HepG2 (cell line): ENCODE measurements at regions not wholly inside any gene's neighbourhood (a gene's known extent, or its start where the extent isn't known, plus 50 kb on each side); places are given as distances from the start of the nearest gene placed in this dataset.

Experiments
- AHR ChIP-seq: IDR thresholded peaks from 2 replicates; pipeline ENCODE4 v1.6.1; 2018; ENCODE audit warnings: missing genetic modification reagents, missing compliant biosample characterization
- ATF5 ChIP-seq: sonication (generic); formaldehyde crosslinking; IDR thresholded peaks from 2 replicates; pipeline ENCODE4 v1.4.0; 2020; ENCODE audit warnings: mild to moderate bottlenecking, low read depth, missing genetic modification reagents
- CENPT ChIP-seq: sonication (generic); formaldehyde crosslinking; IDR thresholded peaks from 2 replicates; pipeline ENCODE4 v1.8.0; 2022; ENCODE audit warnings: low read depth, mild to moderate bottlenecking, moderate library complexity, missing genetic modification reagents
- FOXA1 ChIP-seq, 2 experiments: fragments of 450-650 bp in 1 of 2; sonication (generic) in 1 of 2; formaldehyde crosslinking in 1 of 2; IDR thresholded peaks; 2 replicates each; pipeline versions ENCODE4 v1.4.0 to v1.6.1; 2016 to 2020; ENCODE audit warnings: missing genetic modification reagents in 1 of 2
- FOXK1 ChIP-seq: sonication (generic); formaldehyde crosslinking; IDR thresholded peaks from 2 replicates; pipeline ENCODE4 v1.4.0; 2020; ENCODE audit warnings: low read depth, missing genetic modification reagents, borderline replicate concordance
- HOXD1 ChIP-seq: sonication (generic); formaldehyde crosslinking; IDR thresholded peaks from 2 replicates; pipeline ENCODE4 v1.5.0; 2020; ENCODE audit warnings: missing genetic modification reagents
- KDM5A ChIP-seq: fragments of 200-600 bp; sonication (generic); IDR thresholded peaks from 2 replicates; pipeline ENCODE4 v1.7.0; 2018; ENCODE audit warnings: antibody characterized with exemption, mild to moderate bottlenecking, low read length, borderline replicate concordance
- PLRG1 ChIP-seq: fragments of 450-650 bp; conservative IDR thresholded peaks from 2 replicates; pipeline ENCODE4 v1.6.1; 2016
- POGZ ChIP-seq: sonication (generic); formaldehyde crosslinking; IDR thresholded peaks from 2 replicates; pipeline ENCODE4 v1.4.0; 2020; ENCODE audit warnings: mild to moderate bottlenecking, missing genetic modification reagents
- RAD51 ChIP-seq: fragments of 450-650 bp; IDR thresholded peaks from 2 replicates; pipeline ENCODE4 v1.6.1; 2016; ENCODE audit warnings: borderline replicate concordance
- SCMH1 ChIP-seq: sonication (generic); formaldehyde crosslinking; IDR thresholded peaks from 2 replicates; pipeline ENCODE4 v1.9.0; 2021; ENCODE audit warnings: missing genetic modification reagents, mild to moderate bottlenecking, borderline replicate concordance
- SOX5 ChIP-seq: IDR thresholded peaks from 2 replicates; pipeline ENCODE4 v1.6.1; 2016; ENCODE audit warnings: borderline replicate concordance
- STAT5B ChIP-seq: sonication (generic); formaldehyde crosslinking; IDR thresholded peaks from 2 replicates; pipeline ENCODE4 v1.4.0; 2020; ENCODE audit warnings: missing genetic modification reagents
- TCF7L2 ChIP-seq: IDR thresholded peaks from 2 replicates; pipeline ENCODE4 v1.6.1; 2011; ENCODE audit warnings: mild to moderate bottlenecking, low read depth, low read length, moderate library complexity
- ZNF253 ChIP-seq: sonication (generic); formaldehyde crosslinking; IDR thresholded peaks from 2 replicates; pipeline ENCODE4 v1.8.0; 2022; ENCODE audit warnings: mild to moderate bottlenecking, missing genetic modification reagents, borderline replicate concordance
- ZNF549 ChIP-seq: sonication (generic); formaldehyde crosslinking; IDR thresholded peaks from 2 replicates; pipeline ENCODE4 v1.5.0; 2020; ENCODE audit warnings: missing genetic modification reagents
- ZNF615 ChIP-seq: sonication (generic); formaldehyde crosslinking; IDR thresholded peaks from 2 replicates; pipeline ENCODE4 v1.5.0; 2020; ENCODE audit warnings: mild to moderate bottlenecking, missing genetic modification reagents, borderline replicate concordance
- TF ChIP-seq, protein P1 (sequence below): fragments of 450-650 bp; IDR thresholded peaks from 2 replicates; pipeline ENCODE4 v1.6.1; 2016
- TF ChIP-seq, protein P2 (sequence below): sonication (generic); formaldehyde crosslinking; IDR thresholded peaks from 2 replicates; pipeline ENCODE4 v1.4.0; 2020; ENCODE audit warnings: mild to moderate bottlenecking, missing genetic modification reagents
- TF ChIP-seq, protein P3 (sequence below): IDR thresholded peaks from 2 replicates; pipeline ENCODE4 v1.6.1; 2016; ENCODE audit warnings: missing biosample characterization, missing genetic modification reagents, low read depth
- TF ChIP-seq, protein P4 (sequence below): sonication (generic); formaldehyde crosslinking; conservative IDR thresholded peaks from 2 replicates; pipeline ENCODE4 v1.8.0; 2022; ENCODE audit warnings: missing genetic modification reagents

GRCh38 chr17:72572604-72573491 lies 452.0 kb downstream of the SOX9 start (continued):
- TF ChIP-seq ZNF615 (CRISPR knock-in tag) (no peak), ZNF253 (CRISPR knock-in tag) (0 out of 2 replicates have a peak, but pooled peaks have one; percentile 75), FOXK1 (CRISPR knock-in tag) (peak; percentile 45; the same call in 1 of the 2 replicates), ZNF549 (CRISPR knock-in tag) (no peak), FOXA1 (IDR thresholded peaks at IDR 0.05) (no peak), FOXA1 (CRISPR knock-in tag; IDR thresholded peaks at IDR 0.05) (0 out of 2 replicates have a peak, but pooled peaks have one; percentile 40), KDM5A (no peak), CENPT (CRISPR knock-in tag) (no peak; the same call in 1 of the 2 replicates), RAD51 (no peak), SOX5 (CRISPR knock-in tag) (peak; percentile 64; the same call in 1 of the 2 replicates), AHR (CRISPR knock-in tag) (no peak), PLRG1 (no peak), STAT5B (CRISPR knock-in tag) (no peak), ATF5 (CRISPR knock-in tag) (no peak), SCMH1 (CRISPR knock-in tag) (no peak), POGZ (CRISPR knock-in tag) (no peak), TCF7L2 (no peak), HOXD1 (CRISPR knock-in tag) (no peak)
- TF ChIP-seq, protein P1, sequence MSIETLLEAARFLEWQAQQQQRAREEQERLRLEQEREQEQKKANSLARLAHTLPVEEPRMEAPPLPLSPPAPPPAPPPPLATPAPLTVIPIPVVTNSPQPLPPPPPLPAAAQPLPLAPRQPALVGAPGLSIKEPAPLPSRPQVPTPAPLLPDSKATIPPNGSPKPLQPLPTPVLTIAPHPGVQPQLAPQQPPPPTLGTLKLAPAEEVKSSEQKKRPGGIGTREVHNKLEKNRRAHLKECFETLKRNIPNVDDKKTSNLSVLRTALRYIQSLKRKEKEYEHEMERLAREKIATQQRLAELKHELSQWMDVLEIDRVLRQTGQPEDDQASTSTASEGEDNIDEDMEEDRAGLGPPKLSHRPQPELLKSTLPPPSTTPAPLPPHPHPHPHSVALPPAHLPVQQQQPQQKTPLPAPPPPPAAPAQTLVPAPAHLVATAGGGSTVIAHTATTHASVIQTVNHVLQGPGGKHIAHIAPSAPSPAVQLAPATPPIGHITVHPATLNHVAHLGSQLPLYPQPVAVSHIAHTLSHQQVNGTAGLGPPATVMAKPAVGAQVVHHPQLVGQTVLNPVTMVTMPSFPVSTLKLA: 0 out of 2 replicates have a peak, but pooled peaks have one; percentile 37
- TF ChIP-seq, protein P2, sequence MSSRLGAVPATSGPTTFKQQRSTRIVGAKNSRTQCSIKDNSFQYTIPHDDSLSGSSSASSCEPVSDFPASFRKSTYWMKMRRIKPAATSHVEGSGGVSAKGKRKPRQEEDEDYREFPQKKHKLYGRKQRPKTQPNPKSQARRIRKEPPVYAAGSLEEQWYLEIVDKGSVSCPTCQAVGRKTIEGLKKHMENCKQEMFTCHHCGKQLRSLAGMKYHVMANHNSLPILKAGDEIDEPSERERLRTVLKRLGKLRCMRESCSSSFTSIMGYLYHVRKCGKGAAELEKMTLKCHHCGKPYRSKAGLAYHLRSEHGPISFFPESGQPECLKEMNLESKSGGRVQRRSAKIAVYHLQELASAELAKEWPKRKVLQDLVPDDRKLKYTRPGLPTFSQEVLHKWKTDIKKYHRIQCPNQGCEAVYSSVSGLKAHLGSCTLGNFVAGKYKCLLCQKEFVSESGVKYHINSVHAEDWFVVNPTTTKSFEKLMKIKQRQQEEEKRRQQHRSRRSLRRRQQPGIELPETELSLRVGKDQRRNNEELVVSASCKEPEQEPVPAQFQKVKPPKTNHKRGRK (CRISPR knock-in tag): no peak
- TF ChIP-seq, protein P3, sequence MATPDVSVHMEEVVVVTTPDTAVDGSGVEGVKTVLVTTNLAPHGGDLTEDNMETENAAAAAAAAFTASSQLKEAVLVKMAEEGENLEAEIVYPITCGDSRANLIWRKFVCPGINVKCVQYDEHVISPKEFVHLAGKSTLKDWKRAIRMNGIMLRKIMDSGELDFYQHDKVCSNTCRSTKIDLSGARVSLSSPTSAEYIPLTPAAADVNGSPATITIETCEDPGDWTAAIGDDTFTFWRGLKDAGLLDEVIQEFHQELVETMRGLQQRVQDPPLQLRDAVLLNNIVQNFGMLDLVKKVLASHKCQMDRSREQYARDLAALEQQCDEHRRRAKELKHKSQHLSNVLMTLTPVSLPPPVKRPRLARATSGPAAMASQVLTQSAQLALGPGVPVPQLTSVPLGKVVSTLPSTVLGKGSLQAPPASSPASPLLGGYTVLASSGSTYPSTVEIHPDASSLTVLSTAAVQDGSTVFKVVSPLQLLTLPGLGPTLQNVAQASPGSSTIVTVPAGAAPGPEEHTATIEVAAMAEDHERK (CRISPR knock-in tag): no peak
- TF ChIP-seq, protein P4, sequence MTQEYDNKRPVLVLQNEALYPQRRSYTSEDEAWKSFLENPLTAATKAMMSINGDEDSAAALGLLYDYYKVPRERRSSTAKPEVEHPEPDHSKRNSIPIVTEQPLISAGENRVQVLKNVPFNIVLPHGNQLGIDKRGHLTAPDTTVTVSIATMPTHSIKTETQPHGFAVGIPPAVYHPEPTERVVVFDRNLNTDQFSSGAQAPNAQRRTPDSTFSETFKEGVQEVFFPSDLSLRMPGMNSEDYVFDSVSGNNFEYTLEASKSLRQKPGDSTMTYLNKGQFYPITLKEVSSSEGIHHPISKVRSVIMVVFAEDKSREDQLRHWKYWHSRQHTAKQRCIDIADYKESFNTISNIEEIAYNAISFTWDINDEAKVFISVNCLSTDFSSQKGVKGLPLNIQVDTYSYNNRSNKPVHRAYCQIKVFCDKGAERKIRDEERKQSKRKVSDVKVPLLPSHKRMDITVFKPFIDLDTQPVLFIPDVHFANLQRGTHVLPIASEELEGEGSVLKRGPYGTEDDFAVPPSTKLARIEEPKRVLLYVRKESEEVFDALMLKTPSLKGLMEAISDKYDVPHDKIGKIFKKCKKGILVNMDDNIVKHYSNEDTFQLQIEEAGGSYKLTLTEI (CRISPR knock-in tag): no peak
